Tibial artery (tissue), 4 donors: ENCODE measurements at regions not wholly inside any gene's neighbourhood (a gene's known extent, or its start where the extent isn't known, plus 50 kb on each side); places are given as distances from the start of the nearest gene placed in this dataset.
A peak's percentile ranks its signal among the peaks of the same experiment; 100 is the strongest.

ENCODE experiments used
- DNase-seq, 2 donors: peaks; one replicate each; pipeline ENCODE4 v3.0.0-alpha.2; 2019
- H3K27ac ChIP-seq, 2 donors: fragments of 200-600 bp; sonication (generic) in 1 of 2; 1 replicate in 1 of 2; 2 replicates in 1 of 2; pipeline ENCODE4 v1.5.1; 2018 to 2019; ENCODE audit warnings: mild to moderate bottlenecking in 1 of 2
- H3K27me3 ChIP-seq, 2 donors: fragments of 200-600 bp; sonication (generic) in 1 of 2; one replicate each; pipeline versions ENCODE4 v1.5.1 to v1.6.0; 2016 to 2019
- H3K36me3 ChIP-seq, 3 donors: fragments of 200-600 bp; sonication (generic) in 2 of 3; one replicate each; pipeline ENCODE4 v1.5.1; 2016 to 2019; ENCODE audit warnings: mild to moderate bottlenecking in 2 of 3
- H3K4me1 ChIP-seq, 4 donors: fragments of 200-600 bp; sonication (generic) in 2 of 4; 1 replicate in 3 of 4; 2 replicates in 1 of 4; pipeline ENCODE4 v1.5.1; 2016 to 2019
- H3K4me3 ChIP-seq, 2 donors: fragments of 200-600 bp; sonication (generic) in 1 of 2; 1 replicate in 1 of 2; 2 replicates in 1 of 2; pipeline ENCODE4 v1.5.1; 2018 to 2019; ENCODE audit warnings: mild to moderate bottlenecking in 2 of 2
- H3K9me3 ChIP-seq, 3 donors: fragments of 200-600 bp; sonication (generic) in 1 of 3; one replicate each; pipeline ENCODE4 v1.5.1; 2016 to 2019
- CTCF ChIP-seq, 2 experiments: fragments of 200-600 bp in 1 of 2; fragments of 450-650 bp in 1 of 2; IDR thresholded peaks; one replicate each; pipeline ENCODE4 v1.5.1; 2017 to 2019; ENCODE audit warnings: antibody characterized with exemption in 2 of 2, mild to moderate bottlenecking in 1 of 2, moderate library complexity in 1 of 2
- intact Hi-C: fragments of 100-400 bp; cut with DNase I; formaldehyde crosslinking; loops from one replicate; pipeline ENCODE4 v1.15.0; 2023; ENCODE audit warnings: low total_unique reads

DNA sequence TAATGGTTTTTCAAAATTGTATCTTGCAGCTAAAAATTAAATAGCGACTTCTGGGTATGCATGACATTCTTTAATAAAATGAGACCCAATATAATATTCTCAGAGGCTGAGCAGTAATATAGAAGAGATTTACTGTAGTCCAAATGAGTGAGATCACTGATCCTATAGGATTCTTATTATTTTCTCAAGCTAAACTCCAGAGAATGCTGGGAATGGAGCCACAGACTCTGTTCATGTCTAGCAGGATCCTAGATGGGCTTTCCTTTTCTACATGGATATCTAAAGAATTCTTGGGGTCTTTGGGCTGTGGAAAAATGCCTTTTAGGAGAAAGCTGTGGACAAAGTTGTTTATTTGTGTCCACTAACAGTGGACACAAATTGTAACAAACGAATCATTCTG, 150.7 kb upstream of the ZNF644 start:
- no peak for TF ChIP-seq CTCF (IDR thresholded peaks at IDR 0.05)
- H3K4me3 ChIP-seq: no peak overlapping the region
- intact Hi-C loops: no loop called here
- no peak overlapping the region for H3K27ac ChIP-seq
- no peaks in the 10 kb centered on the region for H3K4me1 ChIP-seq
- DNase-seq: no peak
- H3K27me3 ChIP-seq: peaks cover 0 to 15% of the 10 kb centered on the region in 2 donors
- no peaks in the 10 kb centered on the region for H3K9me3 ChIP-seq
- H3K36me3 ChIP-seq: no peaks in the 10 kb centered on the region

GRCh38 chr1:91171898-91172297, 150.1 kb upstream of the ZNF644 start:
- no peaks in the 10 kb centered on the region for H3K4me1 ChIP-seq
- no peak for TF ChIP-seq CTCF (IDR thresholded peaks at IDR 0.05)
- H3K27ac ChIP-seq: no peak overlapping the region
- H3K36me3 ChIP-seq: no peaks in the 10 kb centered on the region
- intact Hi-C loops: no loop called here
- H3K27me3 ChIP-seq: peaks cover 0 to 12% of the 10 kb centered on the region in 2 donors
- H3K4me3 ChIP-seq: no peak overlapping the region
- DNase-seq: no peak
- no peaks in the 10 kb centered on the region for H3K9me3 ChIP-seq

GRCh38 chr1:91170571-91170970, 148.7 kb upstream of the ZNF644 start:
- Histone ChIP-seq H3K27me3 (peaks cover 0 to 12% of the 10 kb centered on the region in 2 donors), H3K27ac (no peak overlapping the region), H3K4me3 (no peak overlapping the region), H3K4me1 (no peaks in the 10 kb centered on the region), H3K36me3 (no peaks in the 10 kb centered on the region), H3K9me3 (no peaks in the 10 kb centered on the region)
- no peak for TF ChIP-seq CTCF (IDR thresholded peaks at IDR 0.05)
- no peak for DNase-seq
- intact Hi-C loops: no loop called here

DNA sequence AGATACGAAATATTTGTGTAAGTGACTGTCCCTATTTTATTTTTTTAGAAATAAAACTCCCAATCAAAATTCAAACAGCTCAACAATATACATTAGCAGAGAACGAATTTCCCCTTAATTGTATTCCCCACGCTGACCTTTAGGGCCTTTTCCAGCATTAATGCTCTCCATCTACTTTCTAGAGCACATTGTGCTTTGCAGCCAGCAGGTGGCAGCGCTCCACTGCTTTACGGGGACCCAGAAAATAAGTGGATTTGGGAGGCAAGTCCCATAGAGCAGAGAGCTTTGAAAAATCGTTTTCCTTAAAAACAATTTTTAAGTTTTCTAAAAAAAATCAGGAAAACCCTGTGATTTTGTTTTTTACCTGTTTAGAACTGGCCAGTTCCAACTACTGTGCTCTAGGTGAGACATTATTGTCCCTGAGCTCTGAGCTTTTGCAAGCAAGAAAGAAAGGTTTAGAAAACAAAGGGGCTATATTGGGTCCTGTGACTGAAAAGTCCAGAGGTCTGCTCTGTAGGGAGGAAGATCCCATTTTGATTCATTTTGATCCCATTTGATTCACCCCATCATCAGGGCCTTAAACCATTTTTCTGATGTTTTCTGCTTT, 144.4 kb upstream of the ZNF644 start:
- peak; percentile 53 to 59 for TF ChIP-seq CTCF (IDR thresholded peaks at IDR 0.05)
- peak in 1 of 2 donors; percentile 37 for DNase-seq
- Histone ChIP-seq H3K9me3 (no peaks in the 10 kb centered on the region), H3K27ac (no peak overlapping the region), H3K4me3 (no peak overlapping the region), H3K36me3 (no peaks in the 10 kb centered on the region), H3K4me1 (no peaks in the 10 kb centered on the region), H3K27me3 (no peaks in the 10 kb centered on the region)
- intact Hi-C loops: loop anchor here (10.0 kb wide), 1 partner anchor 1051 kb away; no protein-coding TSS in a partner anchor

GRCh38 chr1:91165033-91165654, 143.3 kb upstream of the ZNF644 start:
- DNase-seq: peak; percentile 64 to 82
- intact Hi-C loops: loop anchor here (10.0 kb wide), 1 partner anchor 1050 kb away; no protein-coding TSS in a partner anchor
- Histone ChIP-seq H3K27me3 (no peaks in the 10 kb centered on the region), H3K4me1 (no peaks in the 10 kb centered on the region), H3K4me3 (no peak overlapping the region), H3K27ac (no peak overlapping the region), H3K9me3 (no peaks in the 10 kb centered on the region), H3K36me3 (no peaks in the 10 kb centered on the region)
- TF ChIP-seq CTCF (IDR thresholded peaks at IDR 0.05): peak; percentile 76 to 86
